GM12801 (cell line): ENCODE measurements at regions not wholly inside any gene's neighbourhood (a gene's known extent, or its start where the extent isn't known, plus 50 kb on each side); places are given as distances from the start of the nearest gene placed in this dataset.

Experiments used
- CTCF ChIP-seq: IDR thresholded peaks from one replicate; pipeline ENCODE4 v1.5.1; 2011; ENCODE audit warnings: control low read depth; ENCODE audit not compliant: insufficient read length; ENCODE audit errors: extremely low read depth

GRCh38 chr20:57896563-57896962 is 186.7 kb upstream of the PMEPA1 start:
- no peak for TF ChIP-seq CTCF

- no peak for TF ChIP-seq CTCF
Measured at GRCh38 chr20:57896017-57896416, 186.2 kb upstream of the PMEPA1 start.

GRCh38 chr20:57895161-57895855 is 185.5 kb upstream of the PMEPA1 start:
- no peak for TF ChIP-seq CTCF

- TF ChIP-seq CTCF, result no peak
Measured at GRCh38 chr20:57894522-57894921, 184.7 kb upstream of the PMEPA1 start.

- no peak for TF ChIP-seq CTCF
Measured at GRCh38 chr20:57894096-57894495, 184.3 kb upstream of the PMEPA1 start.

GRCh38 chr20:57893366-57893999 is 183.7 kb upstream of the PMEPA1 start:
- no peak for TF ChIP-seq CTCF

- TF ChIP-seq CTCF, result no peak
Measured at GRCh38 chr20:57892471-57892870, 182.7 kb upstream of the PMEPA1 start.
